CD14-positive monocyte (primary cell): ENCODE measurements at regions not wholly inside any gene's neighbourhood (a gene's known extent, or its start where the extent isn't known, plus 50 kb on each side); places are given as distances from the start of the nearest gene placed in this dataset.

ENCODE experiments used
- DNase-seq, 3 donors: peaks; one replicate each; pipeline ENCODE4 v3.0.0-alpha.2; 2011 to 2022
- H2AFZ ChIP-seq: 2 replicates; pipeline ENCODE4 v1.6.0; 2012; ENCODE audit warnings: mild to moderate bottlenecking, low read depth, low read length, inconsistent platforms; ENCODE audit not compliant: insufficient read depth, poor library complexity, severe bottlenecking
- H3K27ac ChIP-seq, 2 donors: 1 replicate in 1 of 2; 2 replicates in 1 of 2; pipeline ENCODE4 v1.5.1; 2012 to 2013; ENCODE audit warnings: low read length in 2 of 2, control low read depth in 1 of 2, inconsistent platforms in 1 of 2, low read depth in 1 of 2, mild to moderate bottlenecking in 1 of 2
- H3K27me3 ChIP-seq, 2 donors: one replicate each; pipeline versions ENCODE4 v1.6.0 to v1.6.1; 2011 to 2013; ENCODE audit warnings: low read length in 2 of 2; ENCODE audit not compliant: control insufficient read depth in 2 of 2, insufficient read depth in 2 of 2
- H3K36me3 ChIP-seq, 2 donors: replicated peaks in 1 of 2; 1 replicate in 1 of 2; 2 replicates in 1 of 2; pipeline versions ENCODE4 v1.5.1 to v1.6.1; 2012 to 2013; ENCODE audit warnings: low read length in 2 of 2, control low read depth in 1 of 2, inconsistent platforms in 1 of 2, mild to moderate bottlenecking in 1 of 2; ENCODE audit not compliant: insufficient read depth in 2 of 2, control insufficient read depth in 1 of 2
- H3K4me1 ChIP-seq, 2 donors: 1 replicate in 1 of 2; 2 replicates in 1 of 2; pipeline versions ENCODE4 v1.5.1 to v1.6.1; 2012 to 2013; ENCODE audit warnings: low read length in 2 of 2, control low read depth in 1 of 2, inconsistent platforms in 1 of 2, mild to moderate bottlenecking in 1 of 2, moderate library complexity in 1 of 2; ENCODE audit not compliant: insufficient read depth in 2 of 2, control insufficient read depth in 1 of 2
- H3K4me2 ChIP-seq: replicated peaks from 2 replicates; pipeline ENCODE3; 2012; ENCODE audit warnings: low read length, moderate library complexity, mild to moderate bottlenecking; ENCODE audit not compliant: poor library complexity, severe bottlenecking; ENCODE audit errors: extremely low read depth
- H3K4me3 ChIP-seq, 3 experiments: fragments of 200-600 bp in 1 of 3; sonication (generic) in 1 of 3; replicated peaks in 1 of 3; 1 replicate in 2 of 3; 2 replicates in 1 of 3; pipeline ENCODE4 v1.5.1; 2011 to 2013; ENCODE audit warnings: low read length in 3 of 3, mild to moderate bottlenecking in 3 of 3, control low read depth in 2 of 3, low read depth in 2 of 3, inconsistent platforms in 1 of 3, moderate library complexity in 1 of 3
- H3K79me2 ChIP-seq: 2 replicates; pipeline ENCODE4 v1.6.0; 2012; ENCODE audit warnings: mild to moderate bottlenecking, control low read depth, inconsistent platforms, low read length, moderate library complexity; ENCODE audit not compliant: insufficient read depth
- H3K9ac ChIP-seq: 2 replicates; pipeline ENCODE4 v1.6.0; 2017; ENCODE audit warnings: low read length, mild to moderate bottlenecking; ENCODE audit not compliant: insufficient read depth, poor library complexity, severe bottlenecking
- H3K9me3 ChIP-seq, 2 donors: replicated peaks in 1 of 2; 1 replicate in 1 of 2; 2 replicates in 1 of 2; pipeline versions ENCODE4 v1.5.1 to v1.6.1; 2012 to 2013; ENCODE audit warnings: low read length in 2 of 2, control low read depth in 1 of 2; ENCODE audit not compliant: control insufficient read depth in 1 of 2, insufficient read depth in 1 of 2
- H4K20me1 ChIP-seq: 2 replicates; pipeline ENCODE4 v1.6.0; 2012; ENCODE audit warnings: mild to moderate bottlenecking, low read length, control low read depth, moderate library complexity; ENCODE audit not compliant: insufficient read depth
- H3K27ac Mint-ChIP-seq, 7 donors: one replicate each; pipeline ENCODE4 v1.8.0; 2020; ENCODE audit warnings: mild to moderate bottlenecking in 7 of 7, mixed read lengths in 7 of 7, moderate library complexity in 6 of 7, inconsistent platforms in 2 of 7
- H3K27me3 Mint-ChIP-seq, 3 donors: one replicate each; pipeline ENCODE4 v1.8.0; 2021 to 2022; ENCODE audit warnings: low read depth in 3 of 3, mild to moderate bottlenecking in 3 of 3, mixed read lengths in 3 of 3, moderate library complexity in 3 of 3, inconsistent platforms in 1 of 3
- H3K36me3 Mint-ChIP-seq, 2 donors: one replicate each; pipeline ENCODE4 v1.8.0; 2020; ENCODE audit warnings: mixed read lengths in 2 of 2, inconsistent platforms in 1 of 2, mild to moderate bottlenecking in 1 of 2
- H3K4me1 Mint-ChIP-seq: one replicate; pipeline ENCODE4 v1.8.0; 2020; ENCODE audit warnings: mild to moderate bottlenecking, mixed read lengths
- H3K4me3 Mint-ChIP-seq, 2 donors: one replicate each; pipeline ENCODE4 v1.8.0; 2020; ENCODE audit warnings: mild to moderate bottlenecking in 2 of 2, mixed read lengths in 2 of 2, moderate library complexity in 1 of 2
- H3K9me3 Mint-ChIP-seq, 7 donors: one replicate each; pipeline ENCODE4 v1.8.0; 2020 to 2022; ENCODE audit warnings: mixed read lengths in 7 of 7, mild to moderate bottlenecking in 6 of 7, moderate library complexity in 6 of 7, inconsistent platforms in 2 of 7
- CTCF ChIP-seq: fragments of 200-600 bp; IDR thresholded peaks from one replicate; pipeline ENCODE4 v1.8.0; 2022; ENCODE audit warnings: antibody characterized with exemption, mild to moderate bottlenecking
- WGBS: methylation state at CpG from one replicate; pipeline ENCODE4 v1.1.5; 2013; ENCODE audit warnings: missing lambda C conversion rate; ENCODE audit not compliant: insufficient coverage; 5-methylcytosine and 5-hydroxymethylcytosine counted together
- intact Hi-C, 2 donors: fragments of 100-400 bp; cut with micrococcal nuclease; formaldehyde crosslinking; loops; one replicate each; pipeline versions ENCODE4 v1.15.0 to v1.15.1; 2023

GRCh38 chr3:180743813-180744590, 64.7 kb upstream of the CCDC39 start:
- Histone ChIP-seq H3K27ac (no peak overlapping the region), H3K36me3 (no peaks in the 10 kb centered on the region), H3K4me1 (no peaks in the 10 kb centered on the region), H3K4me3 (no peak overlapping the region), H3K79me2 (no peaks in the 10 kb centered on the region), H2AFZ (no peak overlapping the region), H4K20me1 (no peaks in the 10 kb centered on the region), H3K9ac (no peak overlapping the region), H3K27me3 (no peaks in the 10 kb centered on the region), H3K9me3 (no peaks in the 10 kb centered on the region), H3K4me2 (no peak overlapping the region)
- Mint-ChIP-seq H3K4me1 (no peaks in the 10 kb centered on the region), H3K27me3 (peaks cover 0 to 3% (median 2%) of the 10 kb centered on the region in 3 donors), H3K36me3 (no peaks in the 10 kb centered on the region), H3K9me3 (peaks cover 0 to 3% (median 0%) of the 10 kb centered on the region in 7 donors), H3K27ac (no peak overlapping the region), H3K4me3 (no peak overlapping the region)
- WGBS: 47% methylated on average over 9 of the region's 18 CpGs
- intact Hi-C loops: no loop called here
- DNase-seq: no peak
- no peak for TF ChIP-seq CTCF

- no peak overlapping the region for H3K27ac Mint-ChIP-seq
- Histone ChIP-seq H4K20me1 (no peaks in the 10 kb centered on the region), H3K4me3 (no peak overlapping the region), H2AFZ (no peak overlapping the region), H3K27ac (no peak overlapping the region), H3K4me2 (no peak overlapping the region), H3K36me3 (no peaks in the 10 kb centered on the region), H3K9me3 (no peaks in the 10 kb centered on the region), H3K4me1 (no peaks in the 10 kb centered on the region), H3K9ac (no peak overlapping the region), H3K79me2 (no peaks in the 10 kb centered on the region), H3K27me3 (no peaks in the 10 kb centered on the region)
- peaks cover 0 to 3% (median 2%) of the 10 kb centered on the region in 3 donors for H3K27me3 Mint-ChIP-seq
- 89% methylated on average over 1 of the region's 1 CpG for WGBS
- TF ChIP-seq CTCF: no peak
- no peak for DNase-seq
- no peak overlapping the region for H3K4me3 Mint-ChIP-seq
- no peaks in the 10 kb centered on the region for H3K36me3 Mint-ChIP-seq
- intact Hi-C loops: no loop called here
- H3K9me3 Mint-ChIP-seq: peaks cover 0 to 4% (median 0%) of the 10 kb centered on the region in 7 donors
- H3K4me1 Mint-ChIP-seq: no peaks in the 10 kb centered on the region
These were observed 68.6 kb upstream of the CCDC39 start for GRCh38 chr3:180747805-180748361.
